HG02678 (cell line): ENCODE measurements at regions not wholly inside any gene's neighbourhood (a gene's known extent, or its start where the extent isn't known, plus 50 kb on each side); places are given as distances from the start of the nearest gene placed in this dataset.

Experiments
- ATAC-seq: cut with Tn5 transposase; IDR thresholded peaks from one replicate; pipeline ENCODE4 v1.9.1; 2021; ENCODE audit warnings: mild to moderate bottlenecking, moderate library complexity; ENCODE audit not compliant: unreplicated experiment

- ATAC-seq = no peak
Measured at GRCh38 chr9:118281772-118282171, 577.6 kb downstream of the TLR4 start.

- ATAC-seq = no peak
Measured at GRCh38 chr9:118283488-118283887, 579.3 kb downstream of the TLR4 start.

GRCh38 chr9:118290116-118290515 lies 585.9 kb downstream of the TLR4 start:
- no peak for ATAC-seq

DNA sequence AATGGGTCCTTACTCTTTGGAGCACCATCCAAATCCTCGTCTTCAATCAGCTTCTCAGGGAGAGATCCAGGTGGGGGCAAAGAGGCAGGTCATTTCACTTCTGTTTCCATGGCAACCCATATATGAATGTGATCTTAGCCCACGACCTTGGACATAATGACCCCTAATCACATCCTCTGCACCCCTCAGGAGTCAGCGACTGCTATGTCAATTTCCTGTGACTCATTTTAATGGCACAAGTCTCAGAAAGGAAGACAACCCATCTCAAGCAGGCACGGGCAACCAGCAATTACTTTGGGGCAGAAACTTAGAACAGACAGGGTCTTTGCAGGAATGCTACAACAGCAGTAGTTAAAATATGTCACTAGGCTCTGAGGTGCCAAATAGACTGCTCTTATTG lies 591.2 kb downstream of the TLR4 start:
- no peak for ATAC-seq

- ATAC-seq = no peak
Measured at GRCh38 chr9:118302721-118303120, 598.5 kb downstream of the TLR4 start.

DNA sequence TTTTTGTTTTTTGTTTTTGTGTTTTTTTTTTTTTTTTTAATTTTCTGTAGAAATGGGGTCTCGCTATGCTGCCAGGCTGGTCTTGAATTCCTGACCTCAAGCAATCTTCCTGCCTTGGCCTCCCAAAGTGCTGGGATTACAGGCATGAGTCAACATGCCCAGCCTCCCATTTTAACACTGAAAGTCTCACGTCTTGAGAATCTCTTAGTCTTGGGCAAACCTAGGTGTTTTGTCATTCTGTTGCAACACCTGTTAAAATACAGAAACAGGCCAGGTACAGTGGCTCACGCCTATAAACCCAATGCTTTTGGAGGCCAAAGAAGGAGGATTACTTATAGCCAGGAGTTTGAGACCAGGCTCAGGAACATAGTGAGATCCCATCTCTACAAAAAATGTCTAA lies 599.0 kb downstream of the TLR4 start:
- no peak for ATAC-seq

DNA sequence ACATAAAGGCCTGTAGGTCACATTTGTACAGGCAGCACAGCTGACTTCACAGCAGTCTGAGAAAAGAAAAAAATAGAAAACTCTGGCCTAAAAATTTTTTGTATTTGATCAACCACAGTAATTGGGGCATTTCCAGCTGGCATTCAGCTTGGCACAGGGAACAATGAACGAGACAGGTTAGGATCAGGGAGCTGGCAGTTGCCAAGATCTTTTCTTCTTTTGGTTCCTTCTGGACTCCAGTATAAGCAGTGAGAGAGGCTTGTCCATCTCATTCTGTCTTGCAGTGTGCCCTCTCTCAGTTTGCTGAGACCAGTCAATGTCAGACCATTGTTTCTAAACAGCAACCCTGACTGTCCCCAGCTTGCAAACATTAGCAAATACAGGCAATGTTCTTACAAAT lies 601.1 kb downstream of the TLR4 start:
- no peak for ATAC-seq

GRCh38 chr9:118306801-118307200 lies 602.6 kb downstream of the TLR4 start:
- no peak for ATAC-seq

DNA sequence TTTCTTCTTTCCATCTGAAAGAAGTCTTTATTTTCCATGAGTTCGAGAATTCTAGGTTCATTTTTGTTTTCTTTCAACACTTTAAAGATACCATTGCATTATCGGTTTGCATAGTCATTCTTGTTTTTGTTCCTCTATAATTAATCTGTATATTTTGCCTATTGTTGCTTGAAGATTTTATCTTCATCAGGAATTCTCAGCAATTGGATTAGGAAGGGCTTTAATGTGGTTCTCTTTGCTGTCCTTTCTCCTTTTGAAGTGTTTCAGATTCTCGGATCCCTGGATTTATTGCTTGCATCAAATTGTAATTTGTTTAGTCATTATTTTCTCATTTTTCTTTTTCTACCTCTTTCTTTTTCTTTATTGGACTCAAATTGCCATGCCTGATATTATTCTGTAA lies 609.8 kb downstream of the TLR4 start:
- no peak for ATAC-seq

GRCh38 chr9:118316831-118317343 lies 612.7 kb downstream of the TLR4 start:
- no peak for ATAC-seq

DNA sequence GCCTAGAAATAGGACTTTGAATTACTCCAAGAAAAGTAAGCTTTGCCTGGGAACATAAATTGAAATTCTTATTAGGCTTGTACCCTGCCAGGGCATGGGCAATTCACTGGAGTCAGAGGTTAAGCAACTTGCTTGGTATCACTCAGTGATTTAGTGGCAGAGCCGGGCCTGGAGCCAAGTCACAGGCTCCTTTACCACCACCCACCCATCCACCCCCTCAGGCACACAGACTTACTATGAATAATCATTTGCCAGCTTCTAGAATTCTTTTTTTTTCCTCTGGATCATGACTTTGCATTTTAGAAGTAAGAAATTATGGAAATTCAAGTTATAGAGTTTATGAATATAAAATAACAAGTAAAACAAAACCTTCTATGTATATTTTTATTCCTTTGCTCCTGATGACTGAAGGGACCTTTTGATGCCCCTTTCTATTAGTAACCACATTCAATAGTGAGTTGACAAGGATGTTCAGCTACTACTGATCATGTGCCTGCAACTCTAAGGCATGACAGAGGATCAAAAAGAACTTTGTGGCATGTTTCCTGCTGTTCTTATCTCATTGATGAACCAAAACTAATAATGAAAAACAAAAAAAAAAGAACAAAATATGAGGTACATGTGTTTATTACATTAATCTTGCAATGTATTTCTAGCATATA lies 614.7 kb downstream of the TLR4 start:
- ATAC-seq = no peak

DNA sequence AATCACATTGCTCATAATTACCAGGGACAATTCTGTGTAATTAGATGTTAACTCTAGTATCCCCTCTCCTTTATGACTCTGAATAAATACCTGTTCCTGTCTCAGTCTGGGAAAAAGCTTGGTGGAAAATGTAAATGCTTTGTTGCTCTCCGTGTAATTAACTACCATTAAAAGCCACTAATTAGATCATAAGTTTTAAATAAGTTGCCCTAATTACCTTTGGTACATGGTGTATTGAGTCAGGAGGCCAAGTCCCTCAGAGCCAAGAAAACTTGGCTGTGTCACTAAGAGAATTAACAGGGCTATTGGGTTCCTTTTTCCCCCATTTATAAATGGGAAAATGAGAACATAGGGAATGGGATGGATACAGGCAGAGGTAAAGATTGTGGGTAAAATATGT lies 617.6 kb downstream of the TLR4 start:
- ATAC-seq = no peak

GRCh38 chr9:118324706-118325105 lies 620.5 kb downstream of the TLR4 start:
- ATAC-seq = no peak

- ATAC-seq = no peak
Measured at GRCh38 chr9:118325757-118326156, 621.6 kb downstream of the TLR4 start.

DNA sequence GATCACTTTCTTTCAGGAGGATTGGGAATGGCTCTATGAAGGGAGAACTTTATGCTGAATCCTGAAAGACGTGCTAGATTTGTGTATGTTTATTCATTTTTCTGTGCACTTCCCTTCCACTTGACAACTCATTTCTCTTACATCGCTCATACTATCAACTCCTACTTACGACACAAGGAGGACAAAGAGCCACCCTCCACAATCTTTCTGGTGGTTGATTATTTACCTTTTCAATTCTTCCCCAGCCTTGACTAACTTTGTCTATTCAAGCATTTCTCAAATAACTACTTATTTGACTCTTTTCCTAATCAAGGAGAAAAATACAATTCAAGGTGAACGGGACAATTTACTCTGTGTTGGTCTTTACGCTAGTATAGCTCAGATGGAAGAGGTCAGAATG lies 622.1 kb downstream of the TLR4 start:
- no peak for ATAC-seq

DNA sequence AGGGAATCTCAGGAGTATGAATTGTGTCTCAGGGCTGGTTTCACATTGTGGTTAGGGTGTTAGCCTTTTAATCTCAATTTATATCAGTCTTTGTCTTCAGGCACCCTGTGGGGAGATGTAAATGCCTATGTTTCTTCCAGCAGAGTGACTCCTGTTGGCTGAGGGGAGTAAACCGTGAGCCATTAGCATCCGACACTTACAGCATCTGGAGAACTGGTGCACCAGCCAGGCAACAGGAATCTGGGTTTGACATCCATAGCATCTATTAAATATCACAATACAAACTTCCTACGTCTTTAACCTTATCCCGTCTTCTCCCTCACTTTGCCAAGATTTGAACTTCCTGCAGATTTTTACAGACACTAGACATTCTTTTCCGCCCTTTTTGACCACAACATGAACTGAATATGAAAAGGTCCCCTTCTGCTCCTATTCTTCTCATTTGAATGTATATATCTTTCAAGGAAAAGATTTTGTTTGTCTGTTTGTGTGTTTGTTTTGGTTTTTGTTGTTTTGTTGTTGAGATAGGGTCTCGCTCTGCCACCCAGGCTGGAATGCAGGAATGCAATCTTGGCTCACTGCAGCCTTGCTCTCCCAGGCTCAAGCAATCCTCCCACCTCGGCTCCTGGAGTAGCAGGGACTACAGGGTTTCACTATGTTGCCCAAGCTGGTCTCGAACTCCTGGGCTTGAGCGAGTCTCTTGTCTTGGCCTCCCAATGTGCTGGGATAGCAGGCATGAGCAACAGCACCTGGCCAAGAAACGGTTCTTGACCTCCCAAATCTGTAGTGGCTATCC lies 626.2 kb downstream of the TLR4 start:
- ATAC-seq = no peak

GRCh38 chr9:118331622-118332045 lies 627.4 kb downstream of the TLR4 start:
- ATAC-seq = no peak

DNA sequence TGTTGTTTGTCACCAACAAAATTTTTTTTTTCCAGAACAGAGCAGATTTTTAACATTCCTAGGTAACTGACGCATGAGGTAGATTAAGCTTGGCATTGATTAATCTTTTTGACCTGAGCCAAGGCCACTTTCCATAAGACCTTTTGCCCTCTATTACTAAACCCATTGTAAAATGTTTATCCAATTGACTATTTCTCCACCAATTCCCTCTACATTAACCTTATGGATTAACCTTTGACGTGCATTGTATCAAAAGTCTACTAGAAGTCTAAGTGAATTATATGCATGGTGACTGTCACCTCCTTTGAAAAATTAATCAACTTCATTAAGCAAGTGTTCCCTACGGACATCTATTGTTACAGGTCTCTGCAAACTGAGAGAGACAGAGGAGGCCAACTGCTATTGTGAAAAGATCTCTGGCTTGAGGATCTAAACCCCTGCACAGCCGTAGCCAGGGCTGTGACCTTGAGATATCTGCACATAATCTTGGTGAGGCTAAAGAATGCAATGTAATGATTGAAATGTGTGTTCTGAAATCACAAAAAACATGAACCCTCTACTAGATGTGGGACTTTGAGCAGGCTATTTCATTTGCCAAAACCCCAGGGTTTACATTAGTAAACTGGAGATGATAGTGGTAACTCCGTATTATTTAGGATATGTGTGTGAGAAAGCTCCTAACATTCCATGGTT lies 632.2 kb downstream of the TLR4 start:
- ATAC-seq = no peak

- no peak for ATAC-seq
Measured at GRCh38 chr9:118336943-118337330, 632.7 kb downstream of the TLR4 start.

DNA sequence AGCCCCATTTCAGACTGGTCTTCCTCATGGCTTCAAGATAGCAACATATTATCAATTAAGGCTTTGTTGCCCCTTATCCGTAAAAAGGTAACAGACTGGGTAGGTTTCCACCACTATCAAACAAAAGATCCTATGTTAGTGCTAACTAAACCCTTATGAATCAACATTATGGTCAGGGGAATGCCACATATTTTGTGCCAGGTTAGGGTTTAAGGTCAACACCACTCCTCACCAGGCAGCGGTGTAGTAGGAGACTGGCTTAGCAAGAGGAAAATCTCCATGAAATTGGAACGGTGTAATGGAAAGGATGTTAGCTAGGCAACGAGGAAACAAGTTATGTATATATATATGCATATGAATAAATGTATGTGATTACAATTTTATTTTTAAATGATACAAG lies 655.8 kb downstream of the TLR4 start:
- no peak for ATAC-seq

GRCh38 chr9:118362123-118362522 lies 657.9 kb downstream of the TLR4 start:
- no peak for ATAC-seq

DNA sequence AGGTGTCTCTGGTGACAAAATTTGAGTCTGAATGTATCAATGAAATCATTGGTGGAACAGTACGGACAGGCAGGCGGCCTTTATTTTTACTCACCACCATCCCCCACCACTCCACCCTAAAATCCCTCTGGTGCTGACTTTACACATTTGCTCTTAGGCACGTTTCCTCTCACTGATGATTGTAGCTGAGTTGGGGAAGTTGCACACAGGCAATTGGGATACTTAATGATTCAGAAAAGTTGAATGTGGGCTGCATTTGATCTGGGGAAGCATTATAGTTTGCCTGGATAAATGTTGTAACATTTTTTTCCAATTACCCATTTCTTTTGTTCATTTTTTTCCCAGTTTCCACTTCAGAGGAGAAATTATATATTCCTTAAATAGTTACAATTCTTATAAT lies 658.4 kb downstream of the TLR4 start:
- no peak for ATAC-seq
